ENCODE measurements at regions not wholly inside any gene's neighbourhood (a gene's known extent, or its start where the extent isn't known, plus 50 kb on each side); places are given as distances from the start of the nearest gene placed in this dataset.
"Not testable (repeated sequence)": the region's sequence is repeated elsewhere in the genome, so short reads cannot be mapped to it uniquely, and the experiment has no call there.

DNA sequence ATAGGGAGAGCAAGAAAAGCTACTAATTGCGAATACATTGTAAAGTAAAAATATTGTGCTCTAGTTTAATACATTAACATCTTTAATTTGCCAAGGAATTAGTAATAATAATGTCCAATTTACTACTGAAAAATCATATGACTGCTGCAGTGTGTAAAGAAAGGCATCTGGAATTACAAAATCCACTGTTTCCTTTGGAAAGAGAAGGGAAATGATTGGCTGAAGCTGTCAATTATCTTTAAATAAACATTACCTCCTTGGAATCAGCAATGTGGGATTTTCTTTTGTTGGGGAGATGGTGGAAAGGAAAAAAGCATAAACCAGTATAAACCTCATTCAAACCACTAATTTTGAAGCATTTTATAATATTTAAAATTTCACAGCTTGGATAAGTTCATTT lies 276.0 kb downstream of the MAP2K6 start:
- TF ChIP-seq, protein P1, sequence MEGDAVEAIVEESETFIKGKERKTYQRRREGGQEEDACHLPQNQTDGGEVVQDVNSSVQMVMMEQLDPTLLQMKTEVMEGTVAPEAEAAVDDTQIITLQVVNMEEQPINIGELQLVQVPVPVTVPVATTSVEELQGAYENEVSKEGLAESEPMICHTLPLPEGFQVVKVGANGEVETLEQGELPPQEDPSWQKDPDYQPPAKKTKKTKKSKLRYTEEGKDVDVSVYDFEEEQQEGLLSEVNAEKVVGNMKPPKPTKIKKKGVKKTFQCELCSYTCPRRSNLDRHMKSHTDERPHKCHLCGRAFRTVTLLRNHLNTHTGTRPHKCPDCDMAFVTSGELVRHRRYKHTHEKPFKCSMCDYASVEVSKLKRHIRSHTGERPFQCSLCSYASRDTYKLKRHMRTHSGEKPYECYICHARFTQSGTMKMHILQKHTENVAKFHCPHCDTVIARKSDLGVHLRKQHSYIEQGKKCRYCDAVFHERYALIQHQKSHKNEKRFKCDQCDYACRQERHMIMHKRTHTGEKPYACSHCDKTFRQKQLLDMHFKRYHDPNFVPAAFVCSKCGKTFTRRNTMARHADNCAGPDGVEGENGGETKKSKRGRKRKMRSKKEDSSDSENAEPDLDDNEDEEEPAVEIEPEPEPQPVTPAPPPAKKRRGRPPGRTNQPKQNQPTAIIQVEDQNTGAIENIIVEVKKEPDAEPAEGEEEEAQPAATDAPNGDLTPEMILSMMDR (IDR thresholded peaks at IDR 0.05), result no peak
- H3K36me3 Mint-ChIP-seq (ENCODE audit: unreplicated experiment), result no peaks in the 10 kb centered on the region
- no peak overlapping the region for H3K4me3 Mint-ChIP-seq (ENCODE audit: unreplicated experiment)
- peaks cover 24% of the 10 kb centered on the region for H3K9me3 Mint-ChIP-seq (ENCODE audit: unreplicated experiment)
- H3K4me1 Mint-ChIP-seq (ENCODE audit: unreplicated experiment), result no peaks in the 10 kb centered on the region
- H3K27ac Mint-ChIP-seq (ENCODE audit: unreplicated experiment), result no peak overlapping the region
- peaks cover 6% of the 10 kb centered on the region for H3K27me3 Mint-ChIP-seq (ENCODE audit: unreplicated experiment)
- no peak for DNase-seq (ENCODE audit: extremely low spot score, unreplicated experiment)

DNA sequence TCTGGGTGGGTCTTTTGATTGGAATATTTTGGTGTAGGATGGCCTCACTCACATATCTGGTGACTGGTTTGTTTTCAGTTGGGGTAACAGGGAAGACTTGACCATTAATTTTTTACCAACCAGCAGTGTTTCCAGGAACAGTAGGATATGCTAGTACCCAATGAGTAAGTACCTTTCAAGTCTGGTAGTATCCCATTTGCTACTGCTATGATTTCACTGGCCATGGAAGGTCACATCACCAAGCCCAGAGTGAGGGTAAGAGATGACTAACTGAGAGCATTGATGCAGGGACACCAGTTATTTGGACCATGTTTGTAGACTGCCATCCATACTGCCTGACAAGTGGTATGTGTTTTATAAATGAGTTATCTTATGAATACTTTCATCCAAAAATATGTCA lies 277.7 kb downstream of the MAP2K6 start:
- Mint-ChIP-seq H3K4me1 (ENCODE audit: unreplicated experiment) (no peaks in the 10 kb centered on the region), H3K36me3 (ENCODE audit: unreplicated experiment) (no peaks in the 10 kb centered on the region), H3K4me3 (ENCODE audit: unreplicated experiment) (no peak overlapping the region), H3K9me3 (ENCODE audit: unreplicated experiment) (peaks cover 12% of the 10 kb centered on the region), H3K27me3 (ENCODE audit: unreplicated experiment) (peaks cover 6% of the 10 kb centered on the region), H3K27ac (ENCODE audit: unreplicated experiment) (no peak overlapping the region)
- DNase-seq (ENCODE audit: extremely low spot score, unreplicated experiment), result no peak
- TF ChIP-seq, protein P1 (IDR thresholded peaks at IDR 0.05), result no peak

DNA sequence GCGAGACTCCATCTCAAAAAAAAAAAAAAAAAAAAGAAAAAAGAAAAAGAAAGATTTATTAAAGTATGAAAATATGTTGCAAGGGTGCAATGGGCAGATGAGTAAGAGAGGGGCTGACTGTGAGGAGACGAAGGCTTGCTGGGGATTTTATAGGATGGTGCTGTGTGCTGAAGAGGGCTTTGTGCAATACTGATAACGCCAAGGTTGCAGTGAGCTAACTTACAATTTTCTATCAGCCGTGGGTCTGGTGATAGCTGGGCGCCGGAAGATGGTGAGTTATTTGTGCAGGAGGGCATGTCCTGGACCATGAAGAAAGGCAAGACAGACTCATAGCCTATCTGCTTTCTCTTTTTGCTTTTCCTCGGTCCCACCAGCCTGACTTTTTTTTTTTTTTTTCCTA lies 281.1 kb downstream of the MAP2K6 start:
- Mint-ChIP-seq H3K4me1 (ENCODE audit: unreplicated experiment) (no peaks in the 10 kb centered on the region), H3K36me3 (ENCODE audit: unreplicated experiment) (no peaks in the 10 kb centered on the region), H3K4me3 (ENCODE audit: unreplicated experiment) (no peak overlapping the region), H3K27me3 (ENCODE audit: unreplicated experiment) (peaks cover 6% of the 10 kb centered on the region), H3K9me3 (ENCODE audit: unreplicated experiment) (peaks cover 5% of the 10 kb centered on the region), H3K27ac (ENCODE audit: unreplicated experiment) (no peak overlapping the region)
- DNase-seq (ENCODE audit: extremely low spot score, unreplicated experiment), result no peak
- TF ChIP-seq, protein P1 (IDR thresholded peaks at IDR 0.05), result no peak

DNA sequence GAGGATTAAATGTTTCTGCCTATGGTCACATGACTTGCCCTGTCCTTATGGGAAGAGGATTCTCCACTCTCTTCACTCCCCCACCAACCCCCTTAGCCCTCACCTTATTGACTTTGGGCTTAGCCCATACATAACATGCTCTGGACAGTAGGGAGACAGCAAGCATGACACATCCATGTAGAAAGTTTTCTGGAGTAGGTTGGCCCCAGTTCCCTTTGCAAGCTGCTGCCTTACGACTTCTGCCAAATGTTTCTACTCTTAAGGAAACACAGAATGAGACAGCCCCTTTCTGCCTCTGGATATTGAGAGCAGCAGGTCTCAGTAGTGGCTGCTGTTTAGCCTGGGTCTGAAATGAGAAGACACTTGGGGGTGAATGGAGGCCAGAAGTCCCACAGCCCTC lies 282.2 kb downstream of the MAP2K6 start:
- Mint-ChIP-seq H3K27me3 (ENCODE audit: unreplicated experiment) (peaks cover 6% of the 10 kb centered on the region), H3K36me3 (ENCODE audit: unreplicated experiment) (no peaks in the 10 kb centered on the region), H3K4me1 (ENCODE audit: unreplicated experiment) (no peaks in the 10 kb centered on the region), H3K27ac (ENCODE audit: unreplicated experiment) (no peak overlapping the region), H3K9me3 (ENCODE audit: unreplicated experiment) (peaks cover 5% of the 10 kb centered on the region), H3K4me3 (ENCODE audit: unreplicated experiment) (no peak overlapping the region)
- DNase-seq (ENCODE audit: extremely low spot score, unreplicated experiment), result no peak
- TF ChIP-seq, protein P1 (IDR thresholded peaks at IDR 0.05), result no peak

DNA sequence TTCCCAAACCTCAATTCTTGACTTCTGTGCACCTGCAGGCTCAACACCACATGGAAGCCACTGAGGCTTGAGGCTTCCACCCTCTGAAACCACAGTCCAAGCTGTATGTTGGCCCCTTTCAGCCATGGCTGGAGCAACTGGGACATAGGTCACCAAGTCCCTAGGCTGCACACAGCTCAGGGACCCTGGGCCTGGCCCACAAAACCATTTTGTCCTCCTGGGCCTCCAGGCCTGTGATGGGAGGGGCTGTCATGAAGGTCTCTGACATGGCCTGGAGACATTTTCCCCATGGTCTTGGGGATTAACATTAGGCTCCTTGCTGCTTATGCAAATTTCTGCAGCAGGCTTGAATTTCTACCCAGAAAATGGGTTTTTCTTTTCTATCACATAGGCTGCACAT lies 283.9 kb downstream of the MAP2K6 start:
- H3K27ac Mint-ChIP-seq (ENCODE audit: unreplicated experiment); DNase-seq (ENCODE audit: extremely low spot score, unreplicated experiment); H3K36me3 Mint-ChIP-seq (ENCODE audit: unreplicated experiment); H3K9me3 Mint-ChIP-seq (ENCODE audit: unreplicated experiment); H3K4me3 Mint-ChIP-seq (ENCODE audit: unreplicated experiment); H3K27me3 Mint-ChIP-seq (ENCODE audit: unreplicated experiment); H3K4me1 Mint-ChIP-seq (ENCODE audit: unreplicated experiment): not testable (repeated sequence)

DNA sequence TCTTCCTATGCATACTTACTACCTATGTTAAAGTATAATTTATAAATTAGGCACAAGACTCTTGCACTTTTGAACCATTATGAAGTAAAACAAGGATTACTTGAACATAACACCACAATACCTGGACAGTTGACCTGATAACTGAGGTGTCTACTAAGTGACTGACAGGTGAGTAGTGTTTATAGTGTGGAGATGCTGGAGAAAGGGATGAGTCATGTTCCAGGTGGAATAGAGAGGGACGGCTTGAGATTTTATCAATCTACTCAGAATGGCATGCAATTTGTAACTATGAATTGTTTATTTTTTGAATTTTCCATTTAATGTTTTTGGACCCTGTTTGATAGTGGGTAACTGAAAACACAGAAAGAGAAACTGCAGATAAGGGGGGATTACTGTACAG lies 287.6 kb downstream of the MAP2K6 start:
- Mint-ChIP-seq H3K4me1 (ENCODE audit: unreplicated experiment) (no peaks in the 10 kb centered on the region), H3K27ac (ENCODE audit: unreplicated experiment) (no peak overlapping the region), H3K4me3 (ENCODE audit: unreplicated experiment) (no peak overlapping the region), H3K36me3 (ENCODE audit: unreplicated experiment) (no peaks in the 10 kb centered on the region), H3K27me3 (ENCODE audit: unreplicated experiment) (peaks cover 5% of the 10 kb centered on the region), H3K9me3 (ENCODE audit: unreplicated experiment) (peaks cover 5% of the 10 kb centered on the region)
- TF ChIP-seq, protein P1 (IDR thresholded peaks at IDR 0.05), result no peak
- no peak for DNase-seq (ENCODE audit: extremely low spot score, unreplicated experiment)

Measured in osteocyte (in vitro differentiated cells).